ENCODE measurements at regions not wholly inside any gene's neighbourhood (a gene's known extent, or its start where the extent isn't known, plus 50 kb on each side); places are given as distances from the start of the nearest gene placed in this dataset.

- Histone ChIP-seq H3K56ac (replicated peaks; ENCODE audit: insufficient read length, low read depth, low read length) (no peak overlapping the region), H2BK15ac (ENCODE audit: low read length) (no peak overlapping the region), H4K20me1 (replicated peaks in 1 of 2; ENCODE audit: control insufficient read depth in 1 of 2, insufficient read depth in 2 of 2, low read length in 2 of 2) (no peaks in the 10 kb centered on the region), H3K23me2 (ENCODE audit: low read depth, low read length) (peaks cover 1% of the 10 kb centered on the region; the same call in 1 of the 2 replicates), H2BK20ac (ENCODE audit: low read length) (no peak overlapping the region), H3K4me3 (ENCODE audit: extremely low read depth in 1 of 4, insufficient read depth in 2 of 4, low read depth in 3 of 4, low read length in 4 of 4) (no peak overlapping the region), H3K27me3 (replicated peaks in 1 of 4; ENCODE audit: control insufficient read depth in 3 of 4, extremely low read depth in 1 of 4, insufficient read depth in 3 of 4, low read length in 3 of 4) (no peaks in the 10 kb centered on the region), H3K23ac (ENCODE audit: insufficient read length) (no peak overlapping the region), H3K14ac (ENCODE audit: insufficient read length) (no peak overlapping the region), H3K9me3 (ENCODE audit: insufficient read depth in 2 of 2, low read depth in 1 of 2, low read length in 1 of 2) (no peaks in the 10 kb centered on the region), H3K36me3 (ENCODE audit: control insufficient read depth in 2 of 4, insufficient read depth in 4 of 4, low read length in 3 of 4) (no peaks in the 10 kb centered on the region), H4K8ac (ENCODE audit: extremely low read depth, insufficient read depth, low read length) (no peak overlapping the region), H3K4ac (replicated peaks; ENCODE audit: insufficient read length, low read depth, low read length) (no peak overlapping the region), H4K91ac (replicated peaks; ENCODE audit: insufficient read length, low read length) (no peak overlapping the region), H2BK120ac (replicated peaks; ENCODE audit: low read depth, low read length) (no peak overlapping the region), H2BK5ac (ENCODE audit: low read depth, low read length) (no peak overlapping the region), H3K4me2 (ENCODE audit: insufficient read depth in 1 of 2, low read depth in 2 of 2, low read length in 2 of 2) (no peak overlapping the region), H3K27ac (ENCODE audit: low read depth, low read length) (no peak overlapping the region), H3K18ac (ENCODE audit: extremely low read depth, low read length) (no peak overlapping the region), H2AK5ac (ENCODE audit: low read depth, low read length) (no peak overlapping the region), H2AFZ (ENCODE audit: low read length) (no peak overlapping the region), H3K4me1 (replicated peaks in 1 of 4; ENCODE audit: control insufficient read depth in 3 of 4, insufficient read depth in 4 of 4, low read length in 3 of 4) (peaks cover 0 to 5% (median 0%) of the 10 kb centered on the region in 4 experiments; a peak in 1 of 7 replicates), H2BK12ac (ENCODE audit: low read depth, low read length) (no peak overlapping the region), H3K9ac (replicated peaks in 1 of 4; ENCODE audit: extremely low read depth in 1 of 4, low read depth in 3 of 4, low read length in 3 of 4) (no peak overlapping the region), H3K79me2 (ENCODE audit: control insufficient read depth in 1 of 2, insufficient read depth in 2 of 2, low read length in 2 of 2) (no peaks in the 10 kb centered on the region), H3K79me1 (ENCODE audit: low read depth, low read length) (no peaks in the 10 kb centered on the region), H4K5ac (ENCODE audit: insufficient read length, low read depth, low read length) (no peak overlapping the region)
- DNase-seq (ENCODE audit: low read depth in 1 of 2, low spot score in 2 of 2), result no peak
- ChIA-PET POLR2A (ENCODE audit: partially characterized antibody) (no interaction called here), CTCF (ENCODE audit: partially characterized antibody) (no interaction called here)
- no peak for TF ChIP-seq CHD2 (IDR thresholded peaks at IDR 0.05; ENCODE audit: low read length)
- TF ChIP-seq CTBP2 (IDR thresholded peaks at IDR 0.05; ENCODE audit: borderline replicate concordance, insufficient read depth, insufficient read length, low read length), result no peak
- TF ChIP-seq SP4 (IDR thresholded peaks at IDR 0.05; ENCODE audit: low read length), result no peak
- no peak for TF ChIP-seq SAP30 (IDR thresholded peaks at IDR 0.05; ENCODE audit: insufficient read depth, insufficient replicate concordance, low read length)
- TF ChIP-seq GTF2F1 (IDR thresholded peaks at IDR 0.05; ENCODE audit: borderline replicate concordance, low read depth, low read length), result no peak
- TF ChIP-seq ASH2L (IDR thresholded peaks at IDR 0.05; ENCODE audit: low read length), result no peak
- TF ChIP-seq KDM5A (IDR thresholded peaks at IDR 0.05; ENCODE audit: low read length), result no peak
- TF ChIP-seq NRF1 (IDR thresholded peaks at IDR 0.05; ENCODE audit: low read depth, low read length), result no peak
- no peak for TF ChIP-seq CHD1 (IDR thresholded peaks at IDR 0.05; ENCODE audit: low read depth, low read length)
- TF ChIP-seq CEBPB (IDR thresholded peaks at IDR 0.05; ENCODE audit: low read depth, low read length), result no peak
- TF ChIP-seq NANOG (IDR thresholded peaks at IDR 0.05; ENCODE audit: insufficient read depth, low read depth, low read length, poor library complexity, severe bottlenecking), result no peak
- TF ChIP-seq POLR2AphosphoS5 (IDR thresholded peaks at IDR 0.05; ENCODE audit: low read depth, low read length), result no peak
- FAIRE-seq, result no peak
These were observed 228.1 kb downstream of the TFEC start for GRCh38 chr7:115802415-115802814.
